HG03460 (cell line): ENCODE measurements at regions not wholly inside any gene's neighbourhood (a gene's known extent, or its start where the extent isn't known, plus 50 kb on each side); places are given as distances from the start of the nearest gene placed in this dataset.
"Not testable (repeated sequence)": the region's sequence is repeated elsewhere in the genome, so short reads cannot be mapped to it uniquely, and the experiment has no call there.

Experiments
- ATAC-seq: cut with Tn5 transposase; IDR thresholded peaks from one replicate; pipeline ENCODE4 v1.9.1; 2021; ENCODE audit not compliant: unreplicated experiment

- ATAC-seq, result no peak
Measured at GRCh38 chr15:30830961-30831360, 72.8 kb upstream of the FAN1 start.

GRCh38 chr15:30833379-30833778 lies 70.3 kb upstream of the FAN1 start:
- ATAC-seq, result not testable (repeated sequence)

GRCh38 chr15:30841639-30842038 lies 62.1 kb upstream of the FAN1 start:
- ATAC-seq, result not testable (repeated sequence)

- ATAC-seq, result peak; percentile 93
Measured at GRCh38 chr15:30842798-30843472, 60.8 kb upstream of the FAN1 start.

GRCh38 chr15:30845536-30845935 lies 58.2 kb upstream of the FAN1 start:
- not testable (repeated sequence) for ATAC-seq
